K562 (cell line): ENCODE measurements at regions not wholly inside any gene's neighbourhood (a gene's known extent, or its start where the extent isn't known, plus 50 kb on each side); places are given as distances from the start of the nearest gene placed in this dataset.

Source experiments
- ATAC-seq: fragments of 200-7000 bp; cut with Tn5 transposase; 3 replicates; pipeline ENCODE4 v1.9.1; 2020; ENCODE audit warnings: moderate library complexity
- BruUV-seq: library from RNA; stranded (reverse); fragments of 400-500 nt; replicated peaks from 2 replicates; lab custom pipeline; 2021; lab: Mats Ljungman, UMichigan
- CTCF ChIA-PET: fragments of 300-600 bp; formaldehyde crosslinking; extraction: SDS; loops from one replicate; lab custom pipeline; 2021; ENCODE audit warnings: low intra/inter-chr PET ratio; lab: Yijun Ruan, JAX
- POLR2A ChIA-PET: fragments of 300-600, 350-650 bp; sonication (Branson Sonifier 250); formaldehyde crosslinking; extraction: SDS; loops from one replicate; lab custom pipeline; 2021; ENCODE audit warnings: antibody characterized with exemption, inconsistent platforms; lab: Yijun Ruan, JAX
- DNase-seq, 4 experiments: peaks; one replicate each; pipeline versions ENCODE4 v3.0.0 to v3.0.0-alpha.2; 2011 to 2018; ENCODE audit warnings: low spot score in 3 of 4, mixed read lengths in 3 of 4; ENCODE audit errors: extremely low read depth in 1 of 4
- FAIRE-seq: peaks from 2 replicates; lab custom pipeline; 2011; peaks lifted over from hg19 to GRCh38; lab: Jason Lieb, UNC
- H2AFZ ChIP-seq: 2 replicates; pipeline ENCODE4 v1.6.0; 2011; ENCODE audit warnings: low read depth, low read length, control low read depth, inconsistent platforms
- H3K27ac ChIP-seq: fragments of 200-600 bp; 3 replicates; pipeline ENCODE4 v1.8.0; 2011; ENCODE audit warnings: low read depth, mild to moderate bottlenecking, control low read depth, inconsistent platforms, low read length, moderate library complexity, mixed read lengths; ENCODE audit errors: extremely low read depth
- H3K27me3 ChIP-seq, 2 experiments: fragments of 300-600 bp in 1 of 2; 2 replicates in 1 of 2; 3 replicates in 1 of 2; pipeline versions ENCODE4 v1.6.0 to v1.8.0; 2011; ENCODE audit warnings: inconsistent platforms in 2 of 2, low read length in 2 of 2, mild to moderate bottlenecking in 1 of 2, mixed read lengths in 1 of 2, moderate library complexity in 1 of 2; ENCODE audit not compliant: control insufficient read depth in 2 of 2, insufficient read depth in 2 of 2
- H3K36me3 ChIP-seq: fragments of 300-600 bp; 3 replicates; pipeline ENCODE4 v1.8.0; 2011; ENCODE audit warnings: mild to moderate bottlenecking, low read length, inconsistent platforms; ENCODE audit not compliant: control insufficient read depth, insufficient read depth
- H3K4me1 ChIP-seq, 2 experiments: fragments of 200-600 bp in 1 of 2; replicated peaks in 1 of 2; 2 replicates in 1 of 2; 3 replicates in 1 of 2; pipeline versions ENCODE4 v1.5.1 to v1.8.0; 2011; ENCODE audit warnings: inconsistent platforms in 2 of 2, low read length in 2 of 2, mild to moderate bottlenecking in 1 of 2, mixed read lengths in 1 of 2, moderate library complexity in 1 of 2; ENCODE audit not compliant: control insufficient read depth in 2 of 2, insufficient read depth in 2 of 2
- H3K4me2 ChIP-seq: 2 replicates; pipeline ENCODE4 v1.6.1; 2011; ENCODE audit warnings: low read length, control low read depth, inconsistent platforms, mixed read lengths; ENCODE audit not compliant: insufficient read depth
- H3K4me3 ChIP-seq: fragments of 200-600 bp; sonication (generic), shearing (Covaris generic); 2 replicates; pipeline ENCODE4 v1.5.1; 2016; ENCODE audit warnings: control low read depth, inconsistent platforms
- H3K79me2 ChIP-seq: fragments of 200-600 bp; 3 replicates; pipeline ENCODE4 v1.8.0; 2011; ENCODE audit warnings: low read length, inconsistent platforms; ENCODE audit not compliant: control insufficient read depth, insufficient read depth
- H3K9ac ChIP-seq, 2 experiments: 2 replicates each; pipeline versions ENCODE4 v1.6.0 to v1.6.1; 2011; ENCODE audit warnings: low read depth in 2 of 2, low read length in 2 of 2, control low read depth in 1 of 2, inconsistent platforms in 1 of 2, mild to moderate bottlenecking in 1 of 2, mixed read lengths in 1 of 2; ENCODE audit not compliant: insufficient read depth in 1 of 2
- H3K9me1 ChIP-seq: one replicate; pipeline ENCODE4 v1.6.0; 2011; ENCODE audit warnings: inconsistent platforms, mild to moderate bottlenecking, low read length, moderate library complexity; ENCODE audit not compliant: control insufficient read depth, insufficient read depth
- H3K9me3 ChIP-seq: replicated peaks from 2 replicates; pipeline ENCODE4 v1.5.1; 2011; ENCODE audit warnings: low read depth, low read length, inconsistent platforms; ENCODE audit not compliant: control insufficient read depth, insufficient read depth
- H4K20me1 ChIP-seq: replicated peaks from 2 replicates; pipeline ENCODE4 v1.6.1; 2011; ENCODE audit warnings: low read length, inconsistent platforms, mixed read lengths; ENCODE audit not compliant: control insufficient read depth, insufficient read depth
- ARNT ChIP-seq, 2 experiments: fragments of 450-650 bp; IDR thresholded peaks; 2 replicates each; pipeline ENCODE4 v1.6.1; 2016; ENCODE audit warnings: mild to moderate bottlenecking in 1 of 2
- BDP1 ChIP-seq: IDR thresholded peaks from 3 replicates; pipeline ENCODE4 v1.6.1; 2011; ENCODE audit not compliant: insufficient read length, insufficient read depth
- BMI1 ChIP-seq: fragments of 150-350 bp; IDR thresholded peaks from 2 replicates; pipeline ENCODE4 v1.6.1; 2014; ENCODE audit warnings: low read length
- DEAF1 ChIP-seq: fragments of 450-650 bp; formaldehyde crosslinking; IDR thresholded peaks from 2 replicates; pipeline ENCODE4 v1.4.0; 2020; ENCODE audit warnings: mild to moderate bottlenecking, moderate library complexity
- POLR2AphosphoS5 ChIP-seq: IDR thresholded peaks from 2 replicates; pipeline ENCODE4 v1.6.1; 2011; ENCODE audit warnings: mild to moderate bottlenecking, low read depth, low read length, moderate library complexity; ENCODE audit not compliant: control insufficient read depth, insufficient read depth
- PRMT5 ChIP-seq: sonication (generic); formaldehyde crosslinking; IDR thresholded peaks from 2 replicates; pipeline ENCODE4 v1.5.0; 2020; ENCODE audit warnings: missing genetic modification reagents
- RFX5 ChIP-seq: IDR thresholded peaks from 2 replicates; pipeline ENCODE4 v1.6.1; 2011; ENCODE audit warnings: low read depth, mild to moderate bottlenecking, improper control_type of control experiment, low read length
- ZMIZ1 ChIP-seq, 2 experiments: fragments of 150-350 bp in 1 of 2; IDR thresholded peaks; 2 replicates each; pipeline ENCODE4 v1.6.1; 2012 to 2016; ENCODE audit warnings: low read depth in 2 of 2, low read length in 2 of 2, mild to moderate bottlenecking in 1 of 2, moderate library complexity in 1 of 2
- ZNF224 ChIP-seq: sonication (generic); formaldehyde crosslinking; IDR thresholded peaks from 2 replicates; pipeline ENCODE4 v1.8.0; 2022; ENCODE audit warnings: mild to moderate bottlenecking, missing genetic modification reagents
- ZNF384 ChIP-seq: IDR thresholded peaks from 2 replicates; pipeline ENCODE4 v1.6.1; 2012; ENCODE audit warnings: low read depth, low read length, improper control_type of control experiment
- ZNF561 ChIP-seq: fragments of 450-650 bp; formaldehyde crosslinking; conservative IDR thresholded peaks from 2 replicates; pipeline ENCODE4 v1.4.0; 2020; ENCODE audit warnings: mild to moderate bottlenecking, moderate library complexity
- ZNF644 ChIP-seq: fragments of 200-800 bp; sonication (Bioruptor generic); IDR thresholded peaks from 2 replicates; pipeline ENCODE4 v1.6.1; 2016; ENCODE audit warnings: low read depth, missing genetic modification characterization, missing compliant biosample characterization
- ZNF655 ChIP-seq: fragments of 250-450 bp; sonication (Bioruptor Pico); IDR thresholded peaks from 2 replicates; pipeline ENCODE4 v1.5.0; 2021
- ZNF79 ChIP-seq: fragments of 250-450 bp; sonication (Bioruptor Pico); IDR thresholded peaks from 2 replicates; pipeline ENCODE4 v1.4.0; 2020; ENCODE audit warnings: low read depth, mild to moderate bottlenecking, moderate library complexity
- WGBS: fragments of 100-300 bp; shearing (Covaris generic); methylation state at CpG from one replicate; pipeline ENCODE4 v1.1.6; 2016; ENCODE audit warnings: low coverage, mixed read lengths; ENCODE audit not compliant: insufficient coverage; ENCODE audit errors: missing lambda C conversion rate; 5-methylcytosine and 5-hydroxymethylcytosine counted together
- in situ Hi-C: fragments of 300-500 bp; cut with MboI; formaldehyde crosslinking; loops from 4 replicates; pipeline ENCODE4 v1.15.0; 2018; ENCODE audit warnings: inconsistent platforms, mixed read lengths
- intact Hi-C: fragments of 100-400 bp; cut with micrococcal nuclease; formaldehyde crosslinking; loops from 2 replicates; pipeline ENCODE4 v1.14.2; 2022

- Histone ChIP-seq H3K4me3 (no peak overlapping the region), H3K4me2 (no peak overlapping the region), H3K27me3 (no peaks in the 10 kb centered on the region), H4K20me1 (no peaks in the 10 kb centered on the region), H2AFZ (no peak overlapping the region), H3K9me3 (no peaks in the 10 kb centered on the region), H3K4me1 (no peaks in the 10 kb centered on the region), H3K27ac (no peak overlapping the region), H3K79me2 (no peaks in the 10 kb centered on the region), H3K36me3 (no peaks in the 10 kb centered on the region), H3K9ac (no peak overlapping the region), H3K9me1 (no peaks in the 10 kb centered on the region)
- TF ChIP-seq POLR2AphosphoS5 (no peak), BDP1 (no peak), RFX5 (no peak), ARNT (IDR thresholded peaks at IDR 0.05) (no peak), ZNF224 (CRISPR knock-in tag) (no peak), DEAF1 (no peak), BMI1 (no peak), ZNF655 (no peak), ZNF561 (CRISPR knock-in tag) (no peak), ZNF79 (no peak), PRMT5 (no peak), ZMIZ1 (IDR thresholded peaks at IDR 0.05; ENCODE audit: low read depth in 2 of 2, low read length in 2 of 2) (no peak), ZNF384 (no peak), ZNF644 (tag) (no peak)
- no peak for DNase-seq
- intact Hi-C loops (no loop called here), in situ Hi-C loops (no loop called here)
- ChIA-PET CTCF (no interaction called here), POLR2A (no interaction called here)
- no peak for ATAC-seq
- WGBS = 0% methylated on average over 8 of the region's 8 CpGs
- BruUV-seq = no TSS peak
- no peak for FAIRE-seq
These were observed 188.2 kb downstream of the SPCS3 start for GRCh38 chr4:176507845-176508533.
